CD14-positive monocyte (primary cell): ENCODE measurements at regions not wholly inside any gene's neighbourhood (a gene's known extent, or its start where the extent isn't known, plus 50 kb on each side); places are given as distances from the start of the nearest gene placed in this dataset.
"Not testable (repeated sequence)": the region's sequence is repeated elsewhere in the genome, so short reads cannot be mapped to it uniquely, and the experiment has no call there.

Experiments
- DNase-seq, 3 donors: peaks; one replicate each; pipeline ENCODE4 v3.0.0-alpha.2; 2011 to 2022
- H2AFZ ChIP-seq: 2 replicates; pipeline ENCODE4 v1.6.0; 2012; ENCODE audit warnings: mild to moderate bottlenecking, low read depth, low read length, inconsistent platforms; ENCODE audit not compliant: insufficient read depth, poor library complexity, severe bottlenecking
- H3K27ac ChIP-seq, 2 donors: 1 replicate in 1 of 2; 2 replicates in 1 of 2; pipeline ENCODE4 v1.5.1; 2012 to 2013; ENCODE audit warnings: low read length in 2 of 2, control low read depth in 1 of 2, inconsistent platforms in 1 of 2, low read depth in 1 of 2, mild to moderate bottlenecking in 1 of 2
- H3K27me3 ChIP-seq, 2 donors: one replicate each; pipeline versions ENCODE4 v1.6.0 to v1.6.1; 2011 to 2013; ENCODE audit warnings: low read length in 2 of 2; ENCODE audit not compliant: control insufficient read depth in 2 of 2, insufficient read depth in 2 of 2
- H3K36me3 ChIP-seq, 2 donors: replicated peaks in 1 of 2; 1 replicate in 1 of 2; 2 replicates in 1 of 2; pipeline versions ENCODE4 v1.5.1 to v1.6.1; 2012 to 2013; ENCODE audit warnings: low read length in 2 of 2, control low read depth in 1 of 2, inconsistent platforms in 1 of 2, mild to moderate bottlenecking in 1 of 2; ENCODE audit not compliant: insufficient read depth in 2 of 2, control insufficient read depth in 1 of 2
- H3K4me1 ChIP-seq, 2 donors: 1 replicate in 1 of 2; 2 replicates in 1 of 2; pipeline versions ENCODE4 v1.5.1 to v1.6.1; 2012 to 2013; ENCODE audit warnings: low read length in 2 of 2, control low read depth in 1 of 2, inconsistent platforms in 1 of 2, mild to moderate bottlenecking in 1 of 2, moderate library complexity in 1 of 2; ENCODE audit not compliant: insufficient read depth in 2 of 2, control insufficient read depth in 1 of 2
- H3K4me2 ChIP-seq: replicated peaks from 2 replicates; pipeline ENCODE3; 2012; ENCODE audit warnings: low read length, moderate library complexity, mild to moderate bottlenecking; ENCODE audit not compliant: poor library complexity, severe bottlenecking; ENCODE audit errors: extremely low read depth
- H3K4me3 ChIP-seq, 3 experiments: fragments of 200-600 bp in 1 of 3; sonication (generic) in 1 of 3; replicated peaks in 1 of 3; 1 replicate in 2 of 3; 2 replicates in 1 of 3; pipeline ENCODE4 v1.5.1; 2011 to 2013; ENCODE audit warnings: low read length in 3 of 3, mild to moderate bottlenecking in 3 of 3, control low read depth in 2 of 3, low read depth in 2 of 3, inconsistent platforms in 1 of 3, moderate library complexity in 1 of 3
- H3K79me2 ChIP-seq: 2 replicates; pipeline ENCODE4 v1.6.0; 2012; ENCODE audit warnings: mild to moderate bottlenecking, control low read depth, inconsistent platforms, low read length, moderate library complexity; ENCODE audit not compliant: insufficient read depth
- H3K9ac ChIP-seq: 2 replicates; pipeline ENCODE4 v1.6.0; 2017; ENCODE audit warnings: low read length, mild to moderate bottlenecking; ENCODE audit not compliant: insufficient read depth, poor library complexity, severe bottlenecking
- H3K9me3 ChIP-seq, 2 donors: replicated peaks in 1 of 2; 1 replicate in 1 of 2; 2 replicates in 1 of 2; pipeline versions ENCODE4 v1.5.1 to v1.6.1; 2012 to 2013; ENCODE audit warnings: low read length in 2 of 2, control low read depth in 1 of 2; ENCODE audit not compliant: control insufficient read depth in 1 of 2, insufficient read depth in 1 of 2
- H4K20me1 ChIP-seq: 2 replicates; pipeline ENCODE4 v1.6.0; 2012; ENCODE audit warnings: mild to moderate bottlenecking, low read length, control low read depth, moderate library complexity; ENCODE audit not compliant: insufficient read depth
- H3K27ac Mint-ChIP-seq, 7 donors: one replicate each; pipeline ENCODE4 v1.8.0; 2020; ENCODE audit warnings: mild to moderate bottlenecking in 7 of 7, mixed read lengths in 7 of 7, moderate library complexity in 6 of 7, inconsistent platforms in 2 of 7
- H3K27me3 Mint-ChIP-seq, 3 donors: one replicate each; pipeline ENCODE4 v1.8.0; 2021 to 2022; ENCODE audit warnings: low read depth in 3 of 3, mild to moderate bottlenecking in 3 of 3, mixed read lengths in 3 of 3, moderate library complexity in 3 of 3, inconsistent platforms in 1 of 3
- H3K36me3 Mint-ChIP-seq, 2 donors: one replicate each; pipeline ENCODE4 v1.8.0; 2020; ENCODE audit warnings: mixed read lengths in 2 of 2, inconsistent platforms in 1 of 2, mild to moderate bottlenecking in 1 of 2
- H3K4me1 Mint-ChIP-seq: one replicate; pipeline ENCODE4 v1.8.0; 2020; ENCODE audit warnings: mild to moderate bottlenecking, mixed read lengths
- H3K4me3 Mint-ChIP-seq, 2 donors: one replicate each; pipeline ENCODE4 v1.8.0; 2020; ENCODE audit warnings: mild to moderate bottlenecking in 2 of 2, mixed read lengths in 2 of 2, moderate library complexity in 1 of 2
- H3K9me3 Mint-ChIP-seq, 7 donors: one replicate each; pipeline ENCODE4 v1.8.0; 2020 to 2022; ENCODE audit warnings: mixed read lengths in 7 of 7, mild to moderate bottlenecking in 6 of 7, moderate library complexity in 6 of 7, inconsistent platforms in 2 of 7
- WGBS: methylation state at CpG from one replicate; pipeline ENCODE4 v1.1.5; 2013; ENCODE audit warnings: missing lambda C conversion rate; ENCODE audit not compliant: insufficient coverage; 5-methylcytosine and 5-hydroxymethylcytosine counted together
- intact Hi-C, 2 donors: fragments of 100-400 bp; cut with micrococcal nuclease; formaldehyde crosslinking; loops; one replicate each; pipeline versions ENCODE4 v1.15.0 to v1.15.1; 2023
- TF ChIP-seq, protein P1 (sequence below): fragments of 200-600 bp; IDR thresholded peaks from one replicate; pipeline ENCODE4 v1.8.0; 2022; ENCODE audit warnings: antibody characterized with exemption, mild to moderate bottlenecking

DNA sequence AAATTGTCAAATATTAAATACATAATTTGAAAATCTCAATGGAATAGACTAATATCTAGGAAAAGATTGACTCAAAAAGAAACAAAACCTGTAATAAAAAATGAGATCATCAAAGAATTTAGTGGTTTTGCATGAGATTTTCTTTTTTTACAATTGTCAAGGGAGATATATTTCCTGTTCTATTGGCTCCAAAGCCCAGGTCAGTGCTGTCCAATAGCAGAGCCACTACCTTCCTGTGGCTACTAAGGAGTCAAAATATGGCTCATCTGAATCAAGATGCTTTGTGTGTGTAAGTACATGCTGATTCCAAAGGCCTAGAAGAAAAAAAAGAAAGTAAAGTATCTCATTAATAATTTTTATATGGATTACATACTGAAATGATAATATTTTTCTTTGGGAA is 191.9 kb downstream of the C7orf25 start:
- no peaks in the 10 kb centered on the region for H3K4me1 ChIP-seq
- H3K4me3 ChIP-seq, result no peak overlapping the region
- H3K36me3 ChIP-seq, result no peaks in the 10 kb centered on the region
- peaks cover 4 to 11% of the 10 kb centered on the region in 2 donors for H3K9me3 ChIP-seq
- Mint-ChIP-seq H3K27ac (no peak overlapping the region), H3K9me3 (peaks cover 0 to 29% (median 12%) of the 10 kb centered on the region in 7 donors), H3K36me3 (no peaks in the 10 kb centered on the region), H3K4me3 (no peak overlapping the region), H3K27me3 (peaks cover 0 to 5% (median 1%) of the 10 kb centered on the region in 3 donors), H3K4me1 (no peaks in the 10 kb centered on the region)
- intact Hi-C loops, result no loop called here
- no peak overlapping the region for H3K9ac ChIP-seq
- H2AFZ ChIP-seq, result no peak overlapping the region
- TF ChIP-seq, protein P1, sequence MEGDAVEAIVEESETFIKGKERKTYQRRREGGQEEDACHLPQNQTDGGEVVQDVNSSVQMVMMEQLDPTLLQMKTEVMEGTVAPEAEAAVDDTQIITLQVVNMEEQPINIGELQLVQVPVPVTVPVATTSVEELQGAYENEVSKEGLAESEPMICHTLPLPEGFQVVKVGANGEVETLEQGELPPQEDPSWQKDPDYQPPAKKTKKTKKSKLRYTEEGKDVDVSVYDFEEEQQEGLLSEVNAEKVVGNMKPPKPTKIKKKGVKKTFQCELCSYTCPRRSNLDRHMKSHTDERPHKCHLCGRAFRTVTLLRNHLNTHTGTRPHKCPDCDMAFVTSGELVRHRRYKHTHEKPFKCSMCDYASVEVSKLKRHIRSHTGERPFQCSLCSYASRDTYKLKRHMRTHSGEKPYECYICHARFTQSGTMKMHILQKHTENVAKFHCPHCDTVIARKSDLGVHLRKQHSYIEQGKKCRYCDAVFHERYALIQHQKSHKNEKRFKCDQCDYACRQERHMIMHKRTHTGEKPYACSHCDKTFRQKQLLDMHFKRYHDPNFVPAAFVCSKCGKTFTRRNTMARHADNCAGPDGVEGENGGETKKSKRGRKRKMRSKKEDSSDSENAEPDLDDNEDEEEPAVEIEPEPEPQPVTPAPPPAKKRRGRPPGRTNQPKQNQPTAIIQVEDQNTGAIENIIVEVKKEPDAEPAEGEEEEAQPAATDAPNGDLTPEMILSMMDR, result no peak
- no peaks in the 10 kb centered on the region for H4K20me1 ChIP-seq
- no peaks in the 10 kb centered on the region for H3K27me3 ChIP-seq
- H3K27ac ChIP-seq, result no peak overlapping the region
- DNase-seq, result no peak
- no peak overlapping the region for H3K4me2 ChIP-seq
- no peaks in the 10 kb centered on the region for H3K79me2 ChIP-seq

DNA sequence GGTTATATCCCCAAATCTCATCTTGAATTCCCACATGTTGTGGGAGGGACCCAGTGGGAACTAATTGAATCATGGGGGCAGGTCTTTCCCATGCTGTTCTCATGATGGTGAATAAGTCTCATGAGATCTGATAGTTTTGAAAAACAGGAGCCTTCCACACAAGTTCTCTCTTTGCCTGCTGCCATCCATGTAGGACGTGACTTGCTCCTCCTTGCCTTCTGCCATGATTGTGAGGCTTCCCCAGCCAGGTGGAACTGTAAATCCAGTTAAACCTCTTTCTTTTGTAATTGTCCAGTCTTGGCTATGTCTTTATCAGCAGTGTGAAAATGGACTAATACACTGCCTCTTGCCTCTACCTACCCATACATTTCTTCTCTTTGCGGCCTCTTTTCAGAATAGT is 193.4 kb downstream of the C7orf25 start:
- H3K9me3 Mint-ChIP-seq, result peaks cover 0 to 26% (median 11%) of the 10 kb centered on the region in 7 donors
- DNase-seq, H3K9ac ChIP-seq, H4K20me1 ChIP-seq, H3K36me3 Mint-ChIP-seq, H3K4me1 ChIP-seq, H3K27me3 ChIP-seq, H2AFZ ChIP-seq, intact Hi-C loops, H3K27ac ChIP-seq, H3K4me2 ChIP-seq, H3K36me3 ChIP-seq, H3K27ac Mint-ChIP-seq, H3K4me3 Mint-ChIP-seq, H3K79me2 ChIP-seq, H3K4me3 ChIP-seq, H3K4me1 Mint-ChIP-seq, H3K27me3 Mint-ChIP-seq: not testable (repeated sequence)
- peaks cover 4 to 16% of the 10 kb centered on the region in 2 donors for H3K9me3 ChIP-seq
- 100% methylated on average over 1 of the region's 2 CpGs for WGBS
